Naive thymus-derived CD4-positive, alpha-beta T cell (primary cell): ENCODE measurements at regions not wholly inside any gene's neighbourhood (a gene's known extent, or its start where the extent isn't known, plus 50 kb on each side); places are given as distances from the start of the nearest gene placed in this dataset.

Experiments
- ATAC-seq: fragments of 150-1000 bp; cut with Tn5 transposase; 2 replicates; pipeline ENCODE4 v1.10.0; 2021; ENCODE audit warnings: mild to moderate bottlenecking, moderate library complexity
- CTCF ChIA-PET: fragments of 350-600 bp; sonication (Branson Sonifier 250); formaldehyde crosslinking; loops from one replicate; lab custom pipeline; 2021; ENCODE audit warnings: antibody characterized with exemption; lab: Charles Lee
- POLR2A ChIA-PET: fragments of 350-600 bp; sonication (Branson Sonifier 250); formaldehyde crosslinking; loops from one replicate; lab custom pipeline; 2021; ENCODE audit warnings: antibody characterized with exemption, inconsistent platforms; lab: Charles Lee
- DNase-seq, 9 donors: peaks; one replicate each; pipeline versions ENCODE4 v3.0.0 to v3.0.0-alpha.2; 2020 to 2022; ENCODE audit warnings: mixed read lengths in 1 of 9
- H3K27ac ChIP-seq: one replicate; pipeline ENCODE4 v1.7.0; 2013; ENCODE audit warnings: mild to moderate bottlenecking, low read depth, low read length, moderate library complexity
- H3K27me3 ChIP-seq, 2 donors: one replicate each; pipeline ENCODE4 v1.7.0; 2013; ENCODE audit warnings: low read length in 2 of 2, mild to moderate bottlenecking in 2 of 2, moderate library complexity in 2 of 2; ENCODE audit not compliant: control insufficient read depth in 2 of 2, insufficient read depth in 2 of 2
- H3K36me3 ChIP-seq, 3 experiments: 1 replicate in 2 of 3; 2 replicates in 1 of 3; pipeline ENCODE4 v1.7.0; 2013; ENCODE audit warnings: low read length in 3 of 3, mild to moderate bottlenecking in 3 of 3, moderate library complexity in 1 of 3; ENCODE audit not compliant: insufficient read depth in 3 of 3, control insufficient read depth in 2 of 3
- H3K4me1 ChIP-seq, 2 donors: one replicate each; pipeline ENCODE4 v1.7.0; 2013; ENCODE audit warnings: low read length in 2 of 2, mild to moderate bottlenecking in 2 of 2, moderate library complexity in 1 of 2; ENCODE audit not compliant: control insufficient read depth in 2 of 2, insufficient read depth in 2 of 2
- H3K4me3 ChIP-seq: 2 replicates; pipeline ENCODE4 v1.7.0; 2013; ENCODE audit warnings: mild to moderate bottlenecking, low read length
- H3K9me3 ChIP-seq, 3 experiments: 1 replicate in 2 of 3; 2 replicates in 1 of 3; pipeline ENCODE4 v1.7.0; 2013; ENCODE audit warnings: low read length in 3 of 3; ENCODE audit not compliant: control insufficient read depth in 2 of 3
- H3K27ac Mint-ChIP-seq, 9 donors: one replicate each; pipeline ENCODE4 v1.8.0; 2020 to 2022; ENCODE audit warnings: mixed read lengths in 9 of 9, mild to moderate bottlenecking in 8 of 9, moderate library complexity in 5 of 9, inconsistent platforms in 2 of 9
- H3K27me3 Mint-ChIP-seq, 5 donors: one replicate each; pipeline ENCODE4 v1.8.0; 2021 to 2022; ENCODE audit warnings: mixed read lengths in 5 of 5, mild to moderate bottlenecking in 1 of 5
- H3K36me3 Mint-ChIP-seq, 5 donors: one replicate each; pipeline ENCODE4 v1.8.0; 2020 to 2022; ENCODE audit warnings: mixed read lengths in 5 of 5, mild to moderate bottlenecking in 3 of 5, inconsistent platforms in 1 of 5
- H3K4me1 Mint-ChIP-seq, 7 donors: one replicate each; pipeline ENCODE4 v1.8.0; 2020 to 2022; ENCODE audit warnings: mixed read lengths in 7 of 7, mild to moderate bottlenecking in 3 of 7, inconsistent platforms in 1 of 7
- H3K4me3 Mint-ChIP-seq, 10 donors: one replicate each; pipeline ENCODE4 v1.8.0; 2020 to 2022; ENCODE audit warnings: mild to moderate bottlenecking in 10 of 10, mixed read lengths in 10 of 10, moderate library complexity in 6 of 10, inconsistent platforms in 2 of 10
- H3K9me3 Mint-ChIP-seq, 11 donors: one replicate each; pipeline ENCODE4 v1.8.0; 2020 to 2022; ENCODE audit warnings: mixed read lengths in 11 of 11, mild to moderate bottlenecking in 4 of 11, inconsistent platforms in 1 of 11, moderate library complexity in 1 of 11
- intact Hi-C, 2 donors: fragments of 100-400 bp; cut with micrococcal nuclease; formaldehyde crosslinking; loops; one replicate each; pipeline ENCODE4 v1.15.1; 2023

GRCh38 chr7:118644346-118644745 is 419.8 kb downstream of the ANKRD7 start:
- no peak for ATAC-seq
- Mint-ChIP-seq H3K4me3 (no peak overlapping the region), H3K36me3 (no peaks in the 10 kb centered on the region)

GRCh38 chr7:118648002-118648401 is 423.5 kb downstream of the ANKRD7 start:
- POLR2A ChIA-PET, result no interaction called here
- intact Hi-C loops, result no loop called here
- CTCF ChIA-PET, result no interaction called here

More at GRCh38 chr7:118644346-118644745, 419.8 kb downstream of the ANKRD7 start:
- Mint-ChIP-seq H3K9me3 (peaks cover 0 to 2% (median 0%) of the 10 kb centered on the region in 11 donors), H3K27ac (no peak overlapping the region), H3K4me1 (no peaks in the 10 kb centered on the region), H3K27me3 (no peaks in the 10 kb centered on the region)
- no peak overlapping the region for H3K4me3 ChIP-seq
- H3K27me3 ChIP-seq, result no peaks in the 10 kb centered on the region
- DNase-seq, result no peak
- POLR2A ChIA-PET, result no interaction called here
- no peaks in the 10 kb centered on the region for H3K9me3 ChIP-seq
- CTCF ChIA-PET, result no interaction called here
- no peaks in the 10 kb centered on the region for H3K4me1 ChIP-seq
- H3K36me3 ChIP-seq, result no peaks in the 10 kb centered on the region
- no peak overlapping the region for H3K27ac ChIP-seq
- intact Hi-C loops, result no loop called here

GRCh38 chr7:118657391-118658005 is 433.0 kb downstream of the ANKRD7 start:
- DNase-seq, result no peak
- Mint-ChIP-seq H3K27me3 (no peaks in the 10 kb centered on the region), H3K4me3 (no peak overlapping the region), H3K36me3 (no peaks in the 10 kb centered on the region), H3K4me1 (no peaks in the 10 kb centered on the region), H3K27ac (no peak overlapping the region), H3K9me3 (peaks cover 0 to 10% (median 0%) of the 10 kb centered on the region in 11 donors)
- Histone ChIP-seq H3K9me3 (no peaks in the 10 kb centered on the region), H3K27ac (no peak overlapping the region), H3K27me3 (no peaks in the 10 kb centered on the region), H3K4me3 (no peak overlapping the region), H3K4me1 (no peaks in the 10 kb centered on the region), H3K36me3 (no peaks in the 10 kb centered on the region)
- intact Hi-C loops, result no loop called here
- POLR2A ChIA-PET, result no interaction called here
- no peak for ATAC-seq
- CTCF ChIA-PET, result no interaction called here

More at GRCh38 chr7:118648002-118648401, 423.5 kb downstream of the ANKRD7 start:
- DNase-seq (no peak), ATAC-seq (no peak)
- Mint-ChIP-seq H3K4me3 (no peak overlapping the region), H3K36me3 (no peaks in the 10 kb centered on the region), H3K9me3 (peaks cover 0 to 6% (median 0%) of the 10 kb centered on the region in 11 donors), H3K27ac (no peak overlapping the region), H3K27me3 (no peaks in the 10 kb centered on the region), H3K4me1 (no peaks in the 10 kb centered on the region)
- no peak overlapping the region for H3K27ac ChIP-seq
- H3K9me3 ChIP-seq, result no peaks in the 10 kb centered on the region
- H3K36me3 ChIP-seq, result no peaks in the 10 kb centered on the region
- no peaks in the 10 kb centered on the region for H3K4me1 ChIP-seq
- no peak overlapping the region for H3K4me3 ChIP-seq
- H3K27me3 ChIP-seq, result no peaks in the 10 kb centered on the region

DNA sequence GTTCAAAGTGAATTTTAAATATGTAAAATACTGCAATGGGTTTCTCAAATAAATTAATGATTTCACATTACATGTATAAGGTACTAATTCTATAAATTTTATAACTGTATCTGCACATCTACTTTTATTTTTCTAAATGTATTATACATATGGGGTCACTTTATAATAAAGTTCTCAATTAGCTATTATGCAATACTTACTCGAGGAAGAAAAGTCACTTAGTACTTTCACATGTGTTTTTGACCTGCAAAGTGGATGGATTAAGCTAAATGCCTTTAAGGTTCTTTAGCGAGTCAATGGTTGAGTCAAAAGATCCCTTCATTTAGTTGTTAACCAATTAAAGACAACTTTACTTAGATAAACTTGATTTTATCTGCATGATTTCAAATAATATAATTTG is 437.8 kb downstream of the ANKRD7 start:
- Histone ChIP-seq H3K4me1 (no peaks in the 10 kb centered on the region), H3K4me3 (no peak overlapping the region), H3K27me3 (no peaks in the 10 kb centered on the region), H3K9me3 (no peaks in the 10 kb centered on the region), H3K36me3 (no peaks in the 10 kb centered on the region), H3K27ac (no peak overlapping the region)
- ChIA-PET POLR2A (no interaction called here), CTCF (no interaction called here)
- no peaks in the 10 kb centered on the region for H3K27me3 Mint-ChIP-seq
- no peak overlapping the region for H3K27ac Mint-ChIP-seq
- peaks cover 0 to 8% (median 0%) of the 10 kb centered on the region in 11 donors for H3K9me3 Mint-ChIP-seq
- no peak overlapping the region for H3K4me3 Mint-ChIP-seq
- no peak for ATAC-seq
- H3K4me1 Mint-ChIP-seq, result no peaks in the 10 kb centered on the region
- intact Hi-C loops, result no loop called here
- no peaks in the 10 kb centered on the region for H3K36me3 Mint-ChIP-seq
- no peak for DNase-seq

- POLR2A ChIA-PET, result no interaction called here
- Mint-ChIP-seq H3K27me3 (no peaks in the 10 kb centered on the region), H3K27ac (no peak overlapping the region), H3K36me3 (no peaks in the 10 kb centered on the region), H3K9me3 (peaks cover 0 to 8% (median 0%) of the 10 kb centered on the region in 11 donors), H3K4me3 (no peak overlapping the region), H3K4me1 (no peaks in the 10 kb centered on the region)
- intact Hi-C loops, result no loop called here
- DNase-seq, result no peak
- Histone ChIP-seq H3K27me3 (no peaks in the 10 kb centered on the region), H3K4me3 (no peak overlapping the region), H3K4me1 (no peaks in the 10 kb centered on the region), H3K36me3 (no peaks in the 10 kb centered on the region), H3K27ac (no peak overlapping the region), H3K9me3 (no peaks in the 10 kb centered on the region)
- CTCF ChIA-PET, result no interaction called here
- no peak for ATAC-seq
Measured at GRCh38 chr7:118664498-118664897, 440.0 kb downstream of the ANKRD7 start.

GRCh38 chr7:118671149-118671548 is 446.6 kb downstream of the ANKRD7 start:
- intact Hi-C loops, result no loop called here
- ChIA-PET CTCF (no interaction called here), POLR2A (no interaction called here)
- Histone ChIP-seq H3K9me3 (no peaks in the 10 kb centered on the region), H3K27ac (no peak overlapping the region), H3K36me3 (no peaks in the 10 kb centered on the region), H3K4me3 (no peak overlapping the region), H3K4me1 (no peaks in the 10 kb centered on the region), H3K27me3 (no peaks in the 10 kb centered on the region)
- Mint-ChIP-seq H3K27ac (no peak overlapping the region), H3K4me1 (no peaks in the 10 kb centered on the region), H3K36me3 (peaks cover 0 to 4% (median 0%) of the 10 kb centered on the region in 5 donors), H3K4me3 (no peak overlapping the region), H3K27me3 (no peaks in the 10 kb centered on the region), H3K9me3 (peaks cover 0 to 15% (median 0%) of the 10 kb centered on the region in 11 donors)
- DNase-seq, result no peak
- ATAC-seq, result no peak

- Histone ChIP-seq H3K36me3 (no peaks in the 10 kb centered on the region), H3K9me3 (no peaks in the 10 kb centered on the region), H3K27ac (no peak overlapping the region), H3K4me1 (no peaks in the 10 kb centered on the region), H3K4me3 (no peak overlapping the region), H3K27me3 (no peaks in the 10 kb centered on the region)
- Mint-ChIP-seq H3K36me3 (no peaks in the 10 kb centered on the region), H3K4me3 (no peak overlapping the region), H3K27me3 (no peaks in the 10 kb centered on the region), H3K9me3 (peaks cover 0 to 11% (median 2%) of the 10 kb centered on the region in 11 donors), H3K4me1 (no peaks in the 10 kb centered on the region), H3K27ac (no peak overlapping the region)
- POLR2A ChIA-PET, result no interaction called here
- intact Hi-C loops, result no loop called here
- DNase-seq (no peak), ATAC-seq (no peak)
- CTCF ChIA-PET, result no interaction called here
Measured at GRCh38 chr7:118684796-118685195, 460.3 kb downstream of the ANKRD7 start.
